NCI-H1105 (cell line): ENCODE measurements at regions not wholly inside any gene's neighbourhood (a gene's known extent, or its start where the extent isn't known, plus 50 kb on each side); places are given as distances from the start of the nearest gene placed in this dataset.

ENCODE experiments used
- DNase-seq: peaks from one replicate; lab custom pipeline; 2025; lab: John Stamatoyannopoulos, UW

DNA sequence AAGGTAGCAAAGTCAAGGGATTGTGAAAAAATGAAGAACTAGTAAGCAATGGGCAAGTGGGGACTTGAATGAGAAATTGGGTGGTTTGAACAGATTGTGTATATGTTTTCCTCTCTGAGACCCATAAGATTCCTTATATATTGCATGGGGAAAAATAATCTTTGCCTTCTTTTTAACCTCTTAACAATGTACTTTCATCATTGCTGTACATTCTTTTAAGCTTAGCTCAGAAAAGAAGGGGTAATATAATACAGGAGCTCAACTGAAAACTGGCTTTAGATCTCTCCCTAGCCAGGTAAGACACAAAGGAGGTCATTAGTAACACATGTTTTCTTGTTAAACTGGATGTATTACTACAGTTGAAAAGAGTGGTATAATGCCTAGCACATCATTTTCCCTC lies 287.2 kb downstream of the RNF144B start:
- no peak for DNase-seq

DNA sequence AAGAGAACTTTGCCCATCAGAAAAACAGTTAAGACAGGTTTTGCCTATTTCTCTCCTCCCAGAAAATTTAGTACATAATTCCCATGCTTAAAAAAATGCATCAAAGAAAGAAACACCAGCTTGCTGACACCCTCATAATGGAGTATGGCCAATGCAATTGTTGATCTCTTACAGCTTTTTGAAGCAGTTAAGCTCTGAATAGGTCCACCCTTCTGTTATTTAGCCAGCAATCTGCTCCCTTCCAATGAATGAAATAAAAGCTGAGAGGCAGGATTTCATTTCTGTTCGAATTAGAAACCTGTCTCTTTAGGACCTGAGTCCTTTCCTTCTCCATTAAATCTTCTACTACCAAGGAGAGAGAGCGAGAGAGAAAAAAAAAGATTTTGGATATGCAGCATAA lies 288.7 kb downstream of the RNF144B start:
- DNase-seq = no peak

DNA sequence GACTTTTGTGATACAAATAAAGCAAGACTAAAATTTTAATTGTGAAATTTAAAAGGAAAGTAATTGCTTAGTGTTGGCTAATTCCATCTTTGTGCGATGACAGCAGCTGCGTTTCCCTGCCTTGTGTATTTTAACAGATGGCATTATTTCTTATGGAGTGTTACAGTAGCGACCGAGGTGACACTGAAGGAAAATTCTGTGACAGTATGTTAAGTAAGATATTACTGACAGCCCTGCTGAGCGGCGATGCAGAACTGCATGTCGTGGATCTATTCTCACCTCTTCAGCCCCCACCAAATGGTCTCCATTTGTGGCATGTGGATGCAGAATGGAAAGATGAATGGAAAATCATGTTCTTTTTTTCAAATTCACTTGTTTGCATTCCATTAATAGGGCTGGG lies 289.4 kb downstream of the RNF144B start:
- no peak for DNase-seq

DNA sequence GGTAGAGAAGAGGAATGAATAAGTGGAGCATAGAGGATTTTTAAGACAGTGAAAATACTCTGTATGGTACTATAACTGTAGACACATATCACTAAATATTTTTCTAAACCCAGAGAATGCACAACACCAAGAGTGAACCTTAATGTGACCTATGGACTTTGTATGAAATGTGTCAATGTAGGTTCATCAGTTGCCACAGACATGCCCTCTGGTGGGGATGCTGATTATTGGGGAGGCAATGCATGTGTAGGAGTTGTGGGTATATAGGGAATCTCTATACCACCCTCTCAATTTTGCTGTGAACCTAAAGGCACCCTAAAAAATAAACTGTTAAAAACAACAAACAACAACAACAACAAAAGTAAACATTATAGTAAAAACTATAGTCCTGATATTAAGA lies 293.7 kb downstream of the RNF144B start:
- no peak for DNase-seq

DNA sequence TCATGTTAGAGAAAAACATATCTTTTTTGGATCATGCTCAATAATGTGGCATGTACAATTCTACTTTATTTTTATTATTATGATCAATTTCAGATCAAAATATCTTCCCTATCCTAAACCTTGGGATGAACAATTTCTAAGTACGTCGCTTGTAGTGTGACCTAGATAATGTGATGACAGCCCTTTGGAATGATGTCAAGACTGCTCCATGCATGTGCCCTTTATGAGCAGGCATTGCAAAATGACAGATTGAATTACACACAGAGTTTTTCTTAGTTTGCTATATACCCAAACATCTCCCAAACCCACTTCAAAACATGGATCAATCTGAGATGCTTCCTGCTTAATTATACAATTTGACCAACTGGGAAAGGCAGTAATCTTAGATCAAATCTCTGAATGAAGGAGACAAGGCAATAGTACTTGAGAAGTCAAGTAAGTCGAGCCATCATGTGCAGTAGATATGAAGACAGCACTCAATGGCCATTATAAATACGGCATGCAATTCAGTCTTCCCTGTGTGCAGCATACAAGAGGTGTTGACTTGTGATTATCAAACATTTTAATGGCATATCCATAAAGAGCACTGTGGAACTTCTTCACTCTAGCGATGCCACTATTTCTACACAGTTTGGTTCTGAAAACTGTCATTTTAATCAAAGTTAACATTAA lies 294.8 kb downstream of the RNF144B start:
- no peak for DNase-seq

DNA sequence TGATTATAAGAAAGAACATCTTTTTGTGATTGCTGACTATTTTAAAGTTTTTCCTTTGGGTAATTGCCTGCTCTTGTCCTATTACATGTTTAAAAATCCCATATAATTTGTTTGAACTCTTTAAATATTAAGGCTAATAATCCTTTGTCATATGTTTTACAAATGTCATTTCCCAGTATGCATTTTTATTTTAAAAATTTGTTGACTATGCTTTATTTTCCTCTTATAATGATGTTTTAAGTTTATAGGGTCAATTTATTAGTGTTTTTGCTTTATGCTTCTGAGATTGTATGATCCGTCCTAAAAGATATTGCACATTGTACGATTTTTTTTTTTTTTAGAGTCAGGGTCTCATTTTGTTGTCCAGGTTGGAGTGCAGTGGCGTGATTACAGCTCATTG lies 297.2 kb downstream of the RNF144B start:
- DNase-seq = no peak

DNA sequence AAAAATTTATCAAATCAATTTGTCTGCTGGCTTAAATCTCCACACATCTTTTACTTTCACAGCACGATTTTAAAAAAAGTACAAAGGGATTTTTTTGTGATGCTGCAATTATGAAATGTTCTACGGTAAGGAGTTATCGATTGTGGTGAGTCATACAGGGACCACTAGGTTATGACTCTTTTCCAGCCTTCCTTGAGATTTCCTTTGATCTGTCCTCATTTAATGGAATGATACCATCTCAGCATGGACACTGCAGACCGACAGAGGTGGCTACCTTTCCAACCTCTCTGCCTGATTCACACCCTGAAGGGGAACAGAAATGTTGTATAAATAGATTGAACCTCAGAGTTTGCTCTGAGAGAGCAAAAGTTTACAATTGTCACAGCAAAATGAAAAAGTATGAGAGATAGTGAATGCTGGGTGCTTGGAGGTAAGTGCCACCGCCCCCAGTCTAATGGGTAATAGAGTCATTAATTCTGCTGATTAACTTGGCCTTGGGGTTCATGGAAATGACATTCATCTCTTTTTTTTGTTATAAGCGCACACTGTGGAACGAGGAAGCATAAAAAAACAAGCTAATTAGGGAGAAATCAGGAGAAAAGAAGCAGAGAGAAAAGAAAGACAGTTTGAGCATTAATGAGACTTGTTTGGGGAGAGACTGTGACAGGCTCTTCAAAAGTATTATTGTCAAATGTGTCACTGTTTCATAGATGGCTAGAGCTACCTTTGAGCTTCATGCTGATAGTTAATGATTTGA lies 306.0 kb downstream of the RNF144B start:
- no peak for DNase-seq

DNA sequence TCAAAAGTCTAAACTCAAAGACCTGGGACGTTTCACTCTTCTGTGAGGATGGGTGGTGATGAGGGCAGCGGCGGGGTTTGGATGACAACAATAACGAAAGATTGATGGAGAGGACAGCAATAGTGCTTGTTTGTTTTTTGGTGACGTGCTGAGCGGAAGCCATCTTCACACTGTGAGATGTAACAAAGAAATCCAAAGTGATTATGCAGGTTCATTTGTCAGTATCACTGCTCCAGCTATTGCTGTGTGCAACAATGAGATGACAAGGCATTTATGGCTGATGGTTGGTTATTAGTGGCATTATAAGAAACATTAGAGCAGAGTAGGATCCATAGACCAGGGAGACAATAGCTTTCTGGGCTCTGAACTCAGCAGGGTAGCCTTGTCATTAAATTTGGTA lies 306.7 kb downstream of the RNF144B start:
- no peak for DNase-seq

DNA sequence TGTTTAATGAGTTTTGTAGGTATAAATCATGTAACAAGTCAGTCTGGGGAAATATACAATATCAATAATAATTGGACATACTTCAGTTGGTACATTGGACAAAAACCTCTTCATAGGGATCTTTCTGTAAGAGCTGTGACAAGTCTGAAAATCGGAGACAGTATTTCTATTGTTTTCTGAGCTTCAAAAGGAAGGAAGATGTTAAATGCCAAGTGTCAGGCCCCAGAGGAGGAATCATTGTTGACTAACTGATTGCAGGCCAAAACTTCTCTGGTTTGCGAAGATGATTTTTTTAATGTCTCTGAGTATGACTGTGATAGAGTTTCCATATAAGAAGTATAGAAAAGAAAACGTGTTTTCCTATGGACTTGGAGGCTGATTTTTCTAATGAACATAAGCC lies 316.4 kb downstream of the RNF144B start:
- no peak for DNase-seq

DNA sequence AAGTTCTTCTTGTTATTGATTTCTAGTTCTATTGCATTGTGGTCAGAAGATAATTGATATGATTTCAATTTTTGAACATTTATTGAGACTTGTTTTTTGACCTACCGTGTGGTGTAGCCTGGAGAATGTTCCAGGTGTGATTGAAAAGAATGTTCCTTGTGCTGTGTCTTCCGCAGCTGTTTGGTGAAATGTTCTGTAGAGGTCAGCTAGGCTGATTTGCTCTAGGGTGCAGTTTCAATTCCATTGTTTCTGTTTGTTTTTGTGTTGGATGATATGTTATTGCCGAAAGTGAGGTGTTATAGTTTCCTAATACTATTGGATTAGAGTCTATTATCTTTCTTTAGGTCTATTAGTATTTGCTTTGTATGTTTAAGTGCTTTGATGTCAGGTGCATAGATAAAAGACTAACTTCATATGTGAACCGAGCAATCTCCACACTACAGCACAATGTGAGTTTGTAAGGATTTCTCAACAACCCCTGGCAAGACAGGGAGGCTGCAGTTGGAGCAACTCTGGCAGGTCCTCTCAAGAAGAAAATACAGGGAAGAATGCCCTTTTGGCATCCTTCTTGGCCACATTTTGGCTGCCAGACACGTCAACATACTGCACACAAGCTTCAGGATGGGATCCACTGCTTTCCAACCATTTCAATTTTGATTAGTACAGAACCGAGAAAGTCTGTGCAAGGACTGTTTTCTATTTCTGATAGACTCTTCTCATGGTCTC lies 320.7 kb downstream of the RNF144B start:
- DNase-seq = no peak

DNA sequence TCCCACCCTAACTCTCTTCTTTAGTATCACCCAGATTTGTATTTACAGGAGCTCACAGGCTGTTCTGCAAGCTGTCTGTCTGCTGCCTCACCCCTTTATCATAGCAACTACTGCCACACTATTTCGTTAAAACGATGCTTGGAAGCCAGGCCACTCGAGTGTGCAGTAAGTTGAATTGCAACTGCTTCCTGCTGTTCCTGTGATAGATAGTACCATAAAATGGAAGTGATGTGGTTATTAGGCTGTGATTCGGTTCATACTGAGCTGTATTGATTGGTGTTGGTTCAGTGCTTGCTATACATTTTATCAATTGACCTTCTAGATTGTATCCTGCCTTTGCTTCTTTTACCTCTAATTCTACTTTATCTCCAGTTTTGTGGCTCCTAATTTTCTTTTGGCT lies 325.4 kb downstream of the RNF144B start:
- no peak for DNase-seq

DNA sequence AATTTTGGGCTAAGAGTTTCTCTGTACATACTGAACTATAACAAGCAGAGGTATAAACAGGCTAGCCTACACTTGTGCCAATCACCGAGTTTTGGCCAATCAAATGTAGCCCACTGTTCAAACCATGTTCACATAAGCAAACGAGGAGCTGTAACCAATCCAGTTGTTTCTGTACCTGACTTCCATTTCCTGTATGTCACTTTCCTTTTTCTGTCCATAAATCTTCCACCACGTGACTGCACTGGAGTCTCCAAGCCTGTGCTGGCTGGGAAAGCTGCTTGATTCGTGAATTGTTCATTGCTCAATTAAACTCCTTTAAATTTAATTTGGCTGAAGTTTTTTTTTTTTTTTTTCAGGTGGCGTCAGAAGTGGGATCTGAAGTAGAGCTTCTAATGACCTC lies 332.9 kb downstream of the RNF144B start:
- no peak for DNase-seq

DNA sequence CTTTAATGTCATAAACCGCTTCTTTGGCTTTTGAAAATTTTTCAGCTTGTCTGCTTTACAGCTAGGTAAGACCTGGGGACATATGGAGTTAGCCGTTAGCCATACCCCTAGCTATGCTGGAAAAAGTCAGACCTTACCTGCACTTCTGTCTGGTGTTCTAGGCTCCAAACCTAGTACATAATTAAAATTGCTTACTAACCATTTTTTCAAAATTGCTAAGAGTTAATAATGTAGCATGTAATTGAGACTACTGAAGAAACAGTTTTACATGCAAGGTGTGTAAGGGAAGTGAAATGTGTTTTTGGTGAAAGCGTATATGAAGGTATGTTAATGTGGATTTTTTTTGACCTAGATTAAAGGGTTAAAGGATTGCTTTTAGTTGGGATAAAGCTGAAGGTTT lies 336.9 kb downstream of the RNF144B start:
- DNase-seq = no peak

DNA sequence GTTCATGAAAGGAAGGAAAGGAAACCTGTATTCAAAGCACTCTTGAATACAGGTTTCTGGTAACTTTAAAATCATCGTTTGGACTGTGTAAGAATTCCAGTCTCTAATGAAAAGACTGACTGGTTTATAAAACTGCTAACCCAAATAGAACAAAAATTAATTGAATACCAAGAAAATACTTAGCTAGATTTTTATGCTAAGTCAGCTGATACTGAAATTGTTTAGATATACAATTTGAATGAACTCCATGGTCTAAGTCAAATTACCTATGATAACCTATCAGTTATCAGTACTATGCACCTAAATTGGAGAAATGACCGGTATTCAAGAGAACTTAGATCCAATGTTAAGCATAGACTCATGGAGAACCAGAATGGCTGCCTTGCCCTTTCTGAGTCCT lies 338.3 kb downstream of the RNF144B start:
- DNase-seq = no peak

DNA sequence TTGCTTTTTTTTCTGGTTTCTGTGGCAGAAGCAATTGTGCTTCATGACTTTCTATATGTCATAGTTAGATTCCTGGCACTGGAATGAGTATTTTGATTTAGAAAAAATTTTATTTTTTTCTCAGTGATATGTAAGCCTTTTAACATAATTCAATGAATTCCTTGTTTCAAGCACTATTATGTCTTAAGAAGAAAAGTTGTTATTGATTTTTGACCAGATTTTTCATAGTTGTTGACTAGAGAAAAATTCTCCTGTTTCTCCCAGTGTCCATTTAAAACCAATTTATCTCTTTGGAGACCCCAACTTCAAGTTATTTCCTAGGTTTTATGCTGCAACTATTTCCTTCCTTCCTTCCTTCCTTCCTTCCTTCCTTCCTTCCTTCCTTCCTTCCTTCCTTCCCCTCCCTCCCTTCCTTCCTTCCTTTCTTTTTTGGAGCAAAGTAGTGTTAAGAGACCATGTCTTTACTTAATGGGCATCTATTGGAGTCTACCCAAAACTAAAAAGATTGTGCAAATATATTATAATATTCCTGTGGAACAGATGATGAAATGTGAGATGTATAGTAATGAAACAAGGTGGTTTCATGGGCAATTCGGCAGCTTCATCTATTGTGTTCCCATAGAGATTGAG lies 346.9 kb downstream of the RNF144B start:
- DNase-seq = no peak

DNA sequence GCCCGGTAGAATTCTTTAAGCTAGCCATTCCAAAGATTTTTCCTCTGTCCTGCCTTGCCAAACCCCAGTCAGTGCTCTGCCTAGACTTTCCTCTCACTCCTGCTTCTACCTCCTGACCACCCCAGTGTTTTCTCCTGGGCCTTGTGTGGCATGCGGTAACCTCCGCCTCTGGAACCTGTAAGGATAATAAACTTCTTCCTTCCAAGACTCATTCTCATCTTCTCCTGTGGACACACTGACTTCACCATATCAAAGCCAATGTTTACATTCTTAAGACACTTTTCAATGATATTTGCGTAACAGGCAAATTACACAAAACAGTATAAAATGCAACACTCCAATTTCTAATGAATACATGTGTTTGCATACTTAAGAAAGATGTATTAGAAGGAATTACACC lies 354.6 kb downstream of the RNF144B start:
- DNase-seq = no peak

DNA sequence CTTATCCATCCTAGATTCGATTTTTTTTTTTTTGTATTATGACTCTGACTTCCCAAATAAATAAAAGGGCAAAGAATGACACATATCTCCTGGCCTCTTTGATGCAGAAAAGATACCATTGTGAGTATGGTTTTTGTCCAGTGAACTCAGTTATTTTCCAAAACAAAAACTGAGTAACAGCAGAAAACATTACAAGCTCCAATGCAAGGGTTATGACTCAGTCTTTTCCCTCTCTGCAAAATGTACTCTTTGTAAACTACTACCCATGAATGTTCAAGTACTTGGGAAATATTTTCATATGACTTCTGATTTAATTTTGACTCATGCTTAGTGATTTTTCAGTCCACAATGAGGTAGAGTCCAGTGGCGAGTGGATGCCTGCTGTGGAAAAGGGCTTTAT lies 355.3 kb downstream of the RNF144B start:
- no peak for DNase-seq

DNA sequence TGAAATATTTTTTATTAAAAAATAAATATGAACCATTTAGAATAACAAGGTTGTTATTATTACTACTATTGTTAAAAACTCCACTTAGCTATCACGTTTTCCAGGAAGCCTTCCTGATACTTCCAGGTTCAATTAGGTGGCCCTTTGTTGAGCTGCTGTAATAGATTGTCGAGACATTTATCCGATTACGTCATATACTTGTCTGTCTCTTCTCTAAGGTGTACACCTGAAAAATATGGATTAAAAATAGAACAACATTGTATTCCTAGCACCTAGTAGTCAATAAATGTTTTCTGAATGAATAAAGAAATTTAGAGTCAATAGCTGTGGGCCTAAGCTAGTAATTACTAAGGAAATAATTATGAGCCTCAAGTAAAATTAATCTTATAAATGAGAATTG lies 359.6 kb downstream of the RNF144B start:
- no peak for DNase-seq

DNA sequence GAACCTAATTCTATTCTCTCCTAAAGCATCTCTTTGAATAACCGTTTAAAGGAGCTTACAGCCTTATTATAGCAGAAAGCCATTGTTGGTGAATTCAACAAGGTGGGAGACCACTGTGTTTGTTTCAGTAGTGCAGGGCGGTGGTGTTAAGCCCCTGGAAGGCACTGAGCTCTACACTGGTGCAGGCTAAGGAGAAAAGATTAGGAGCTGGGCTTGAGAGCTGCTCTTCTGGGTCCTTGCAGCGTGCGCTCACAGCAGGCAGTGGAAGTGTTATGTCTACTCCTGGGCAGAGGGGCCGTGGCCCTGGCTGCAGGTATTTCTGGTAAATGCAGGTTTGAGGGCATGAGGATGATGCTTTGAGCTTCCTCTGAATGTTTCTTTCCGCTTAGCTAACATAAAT lies 361.2 kb downstream of the RNF144B start:
- no peak for DNase-seq

DNA sequence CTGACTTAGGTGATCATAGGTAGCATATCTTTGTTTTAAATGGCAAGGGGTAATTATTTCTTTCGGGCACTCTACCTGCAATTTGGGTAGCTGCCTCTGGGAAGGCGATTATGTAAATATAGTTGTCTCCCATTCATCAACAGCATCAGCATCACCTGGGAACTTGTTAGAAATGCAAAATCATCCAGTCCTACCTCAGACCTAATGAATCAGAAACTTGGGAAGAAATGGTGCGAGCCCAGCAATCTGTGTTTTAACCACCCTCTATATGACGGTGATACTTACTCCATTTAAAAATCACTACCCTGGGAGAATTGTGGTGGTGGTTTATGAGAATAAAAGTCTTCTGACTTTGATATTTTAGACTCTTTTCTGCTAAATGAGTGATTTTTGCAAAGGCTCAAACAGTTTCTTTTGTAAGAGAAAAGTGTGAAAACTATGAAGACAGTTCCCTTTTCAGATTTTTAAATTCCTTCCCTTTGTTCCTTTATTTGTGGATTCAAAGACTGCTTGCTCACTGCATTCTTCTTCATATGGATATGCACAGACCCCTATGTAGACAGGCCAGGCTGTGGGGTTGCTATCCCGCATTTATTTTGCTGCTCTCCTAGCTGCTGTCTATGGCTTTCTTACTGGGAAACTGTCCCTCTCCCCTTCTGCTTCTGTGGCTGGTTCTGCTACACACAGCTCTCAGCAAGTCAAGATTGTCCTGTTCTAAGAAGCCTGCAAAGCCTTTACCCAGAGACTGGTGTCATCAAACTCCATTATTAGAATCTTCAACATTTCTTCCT lies 365.3 kb downstream of the RNF144B start:
- DNase-seq = no peak

DNA sequence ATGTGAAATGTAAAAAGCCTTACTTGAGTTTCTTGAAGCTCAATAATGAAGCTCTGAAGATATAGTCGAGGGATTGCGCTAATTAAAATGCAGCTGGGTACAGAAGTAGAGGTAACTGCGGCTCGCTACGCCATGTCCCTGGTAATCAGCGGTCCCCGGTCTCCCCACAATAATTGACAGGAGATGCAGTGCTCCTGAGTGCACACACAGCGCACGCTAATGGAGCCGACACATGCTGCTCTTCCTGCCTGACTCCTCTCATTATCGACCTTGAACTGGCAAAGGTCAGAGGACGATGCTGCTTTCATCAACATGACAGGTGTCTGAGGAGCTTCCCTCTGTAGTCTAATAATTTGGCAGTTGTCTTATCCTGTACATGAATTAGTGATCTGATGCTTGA lies 365.9 kb downstream of the RNF144B start:
- no peak for DNase-seq

DNA sequence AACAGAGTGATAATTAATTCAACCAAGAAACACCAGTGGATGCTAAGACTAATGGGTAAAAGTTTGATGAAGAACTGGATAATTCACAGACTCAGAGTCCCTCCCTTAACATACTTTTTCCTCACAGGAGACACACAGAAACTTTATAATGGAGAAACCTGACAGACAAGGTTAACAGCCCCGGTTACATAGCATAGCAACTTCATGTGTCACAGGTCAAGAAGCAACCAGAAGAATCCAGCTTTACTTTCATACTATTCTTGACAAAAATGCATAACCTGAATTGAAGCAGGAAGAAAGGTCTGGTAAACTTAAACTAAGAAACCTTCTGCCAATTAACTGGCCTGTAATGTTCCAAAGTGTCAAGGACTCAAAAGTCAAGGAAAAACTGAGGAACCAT lies 375.9 kb downstream of the RNF144B start:
- DNase-seq = no peak
